ENCODE measurements at regions not wholly inside any gene's neighbourhood (a gene's known extent, or its start where the extent isn't known, plus 50 kb on each side); places are given as distances from the start of the nearest gene placed in this dataset.
"Not testable (repeated sequence)": the region's sequence is repeated elsewhere in the genome, so short reads cannot be mapped to it uniquely, and the experiment has no call there.

DNA sequence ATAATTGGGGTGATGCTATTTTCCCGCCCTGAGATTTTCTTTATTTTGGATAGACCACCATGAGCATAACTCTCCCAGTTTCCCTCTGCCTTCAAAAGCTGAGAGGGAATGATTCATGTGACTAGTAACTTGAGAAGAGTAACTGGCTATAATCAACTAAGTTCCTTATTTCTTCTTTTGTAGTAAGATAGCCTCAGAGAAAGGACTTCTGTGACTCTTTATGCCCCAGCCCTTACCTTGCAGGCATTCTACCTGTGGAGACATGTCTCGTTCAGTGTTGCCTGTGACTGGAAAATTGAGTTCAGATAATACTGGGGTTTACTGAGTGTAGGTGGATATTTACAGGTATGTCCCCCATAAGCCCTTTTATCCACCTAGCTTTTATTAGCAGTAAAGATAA, 715.4 kb upstream of the HS3ST1 start:
- no peak for DNase-seq

DNA sequence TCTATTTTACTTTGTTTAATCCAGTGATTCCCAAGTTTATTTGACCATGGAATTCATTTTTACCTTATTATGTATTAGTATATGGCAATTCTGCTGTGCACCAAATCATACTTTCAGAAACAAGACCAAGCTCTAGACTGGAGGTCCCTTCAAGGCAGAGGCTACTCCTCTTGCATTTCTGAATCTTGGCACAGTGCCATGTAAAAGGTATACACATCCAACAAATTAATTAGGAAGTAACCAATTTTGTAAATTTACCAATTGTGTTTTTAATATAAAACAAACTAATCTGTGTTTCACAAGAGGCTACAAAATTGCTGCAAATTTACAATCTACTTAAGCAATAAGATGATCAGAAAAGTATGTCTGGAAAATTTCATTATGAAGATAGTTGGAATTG, 712.2 kb upstream of the HS3ST1 start:
- DNase-seq: no peak

DNA sequence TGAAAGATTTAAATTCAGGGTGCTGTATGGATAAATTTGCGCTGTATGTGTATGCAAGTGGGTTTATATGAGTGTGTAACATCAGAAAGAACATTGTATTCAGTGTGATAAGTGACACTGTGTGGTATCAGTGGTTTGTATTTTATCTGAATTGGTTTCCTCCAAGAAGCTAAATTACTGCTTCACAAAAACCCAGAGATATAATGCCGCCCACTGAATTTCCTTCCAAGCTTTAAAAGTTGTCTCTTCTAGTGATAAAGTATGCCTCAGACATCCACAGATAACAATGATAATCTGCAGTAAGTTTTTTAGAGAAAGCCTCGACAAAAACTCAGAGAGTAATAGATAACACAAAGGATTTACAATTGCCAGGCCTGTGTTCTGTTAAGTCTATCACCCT, 710.6 kb upstream of the HS3ST1 start:
- DNase-seq: no peak

DNA sequence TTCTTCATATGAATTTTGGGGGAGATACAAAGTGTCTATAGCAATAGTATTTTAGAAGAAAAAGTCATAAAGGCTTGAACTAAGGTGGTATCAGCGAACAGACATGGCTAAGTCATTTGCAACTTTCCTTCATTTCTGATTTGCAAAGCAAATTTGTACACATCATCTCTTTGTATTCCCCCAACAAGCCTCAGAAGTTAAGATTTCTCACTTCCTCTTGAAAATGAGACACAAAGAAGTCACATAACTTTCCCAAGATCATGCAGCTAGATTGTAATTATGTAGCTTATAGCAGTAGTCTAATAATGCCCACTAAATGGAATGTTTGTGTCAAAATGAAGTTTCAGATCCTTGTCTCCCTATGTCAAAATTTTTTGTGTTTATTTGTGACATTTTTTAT, 709.8 kb upstream of the HS3ST1 start:
- DNase-seq: no peak

DNA sequence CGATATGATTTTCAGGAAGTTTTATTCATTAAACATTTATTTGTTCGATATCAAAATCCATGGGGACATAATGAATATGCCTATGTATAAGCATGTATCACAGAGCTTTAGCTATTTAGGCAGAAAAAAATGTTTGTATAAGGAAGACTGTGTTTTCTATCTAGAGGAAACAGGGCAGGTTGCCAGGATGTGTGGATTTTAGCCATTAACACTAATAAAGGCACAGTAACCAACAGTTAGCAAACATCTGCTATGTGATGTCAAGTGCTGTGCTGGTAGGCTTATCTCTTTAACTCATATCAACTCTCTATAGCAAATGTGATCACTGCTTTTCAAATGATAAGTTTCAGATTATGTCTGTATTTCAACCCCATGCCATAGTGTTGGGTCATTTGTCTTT, 708.9 kb upstream of the HS3ST1 start:
- no peak for DNase-seq

DNA sequence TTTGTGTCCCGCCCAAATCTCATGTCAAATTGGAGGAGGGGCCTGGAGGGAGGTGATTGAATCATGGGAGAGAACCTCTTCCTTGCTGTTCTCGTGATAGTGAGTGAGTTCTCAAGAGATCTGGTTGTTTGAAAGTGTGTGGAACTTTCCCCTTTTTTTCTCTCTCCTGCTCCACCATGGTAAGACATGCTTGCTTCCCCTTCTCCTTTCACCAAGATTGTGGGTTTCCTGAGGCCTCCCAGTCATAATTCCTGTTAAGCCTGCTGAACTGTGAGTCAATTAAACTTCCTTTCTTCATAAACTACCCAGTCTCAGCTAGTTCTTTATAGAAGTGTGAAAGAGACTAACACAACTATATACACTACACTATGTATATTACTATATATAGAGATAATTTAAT, 697.8 kb upstream of the HS3ST1 start:
- DNase-seq: peak in 1 of 2 donors; percentile 7

DNA sequence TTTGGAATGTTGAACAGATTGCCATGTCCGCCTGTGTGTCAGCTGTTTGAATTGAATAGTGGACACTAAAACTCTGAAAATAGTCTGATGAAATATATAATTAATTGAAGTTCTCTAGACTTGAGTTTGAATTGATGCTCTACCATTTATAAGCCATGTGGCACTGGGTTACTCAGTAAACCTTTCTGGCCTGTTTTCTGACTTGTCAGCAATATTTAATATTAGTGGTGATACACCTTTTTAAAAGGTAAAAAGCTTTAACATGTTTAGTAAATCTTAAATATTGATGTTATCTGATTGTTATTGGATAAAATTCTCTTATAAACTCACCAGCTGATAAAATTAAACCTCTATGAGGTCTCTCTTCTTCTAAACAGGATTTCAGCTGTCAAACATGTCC, 695.4 kb upstream of the HS3ST1 start:
- no peak for DNase-seq

DNA sequence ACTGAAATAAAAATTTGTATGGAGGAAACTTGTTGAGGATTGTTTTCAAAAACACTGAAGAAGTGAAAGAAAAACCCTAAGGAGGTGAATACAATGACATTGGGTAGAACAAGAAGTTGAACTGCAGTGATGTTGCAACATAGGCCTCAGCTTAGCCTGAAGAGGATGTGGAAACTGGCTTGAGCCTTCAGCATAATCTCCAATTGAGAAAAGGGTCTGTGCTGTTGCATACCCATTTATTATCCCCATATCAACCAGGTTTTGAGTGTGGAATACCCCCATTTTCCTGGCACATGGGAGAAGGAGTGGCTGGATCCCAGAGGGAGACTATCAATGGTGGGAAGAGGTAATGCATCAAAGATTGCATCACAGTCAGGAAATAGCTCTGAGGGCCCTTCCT, 695.0 kb upstream of the HS3ST1 start:
- DNase-seq: peak in 1 of 2 donors; percentile 17

DNA sequence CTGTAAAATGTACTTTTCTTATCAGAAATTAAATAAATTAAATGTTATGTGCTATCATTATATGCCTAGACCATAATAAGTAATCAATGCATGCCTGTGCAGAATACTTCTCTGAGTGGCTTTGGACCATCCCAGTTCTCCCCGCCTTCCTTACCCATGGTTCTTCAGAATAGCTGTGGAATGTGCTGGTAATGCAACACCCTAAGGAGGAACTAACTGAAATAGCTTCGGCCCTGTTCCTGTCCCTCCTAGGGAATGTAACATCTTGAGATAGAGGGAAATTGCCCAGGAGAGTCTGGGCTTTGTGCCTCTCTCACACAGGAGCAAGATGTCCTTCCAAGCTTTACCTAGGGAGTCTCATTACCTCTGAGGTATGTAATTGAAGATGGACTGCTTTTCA, 693.6 kb upstream of the HS3ST1 start:
- no peak for DNase-seq

DNA sequence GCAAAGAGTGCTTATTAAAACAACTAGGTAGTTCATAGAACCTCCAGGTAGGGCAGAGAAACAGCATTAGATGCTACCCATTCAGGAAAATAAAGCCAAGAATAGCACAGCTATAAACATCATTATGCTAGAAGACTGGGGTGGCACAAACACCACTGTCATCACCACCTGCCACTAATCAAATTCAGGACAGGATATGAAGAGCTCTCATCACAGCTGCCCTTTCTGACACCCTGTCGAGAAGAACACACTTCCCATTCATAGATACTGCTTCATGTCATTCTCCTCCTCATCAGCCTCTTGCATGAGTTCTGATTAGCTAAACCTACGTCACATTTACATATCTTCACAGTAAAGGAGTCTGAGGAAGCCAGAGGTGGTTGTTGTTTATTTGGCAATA, 692.3 kb upstream of the HS3ST1 start:
- no peak for DNase-seq

DNA sequence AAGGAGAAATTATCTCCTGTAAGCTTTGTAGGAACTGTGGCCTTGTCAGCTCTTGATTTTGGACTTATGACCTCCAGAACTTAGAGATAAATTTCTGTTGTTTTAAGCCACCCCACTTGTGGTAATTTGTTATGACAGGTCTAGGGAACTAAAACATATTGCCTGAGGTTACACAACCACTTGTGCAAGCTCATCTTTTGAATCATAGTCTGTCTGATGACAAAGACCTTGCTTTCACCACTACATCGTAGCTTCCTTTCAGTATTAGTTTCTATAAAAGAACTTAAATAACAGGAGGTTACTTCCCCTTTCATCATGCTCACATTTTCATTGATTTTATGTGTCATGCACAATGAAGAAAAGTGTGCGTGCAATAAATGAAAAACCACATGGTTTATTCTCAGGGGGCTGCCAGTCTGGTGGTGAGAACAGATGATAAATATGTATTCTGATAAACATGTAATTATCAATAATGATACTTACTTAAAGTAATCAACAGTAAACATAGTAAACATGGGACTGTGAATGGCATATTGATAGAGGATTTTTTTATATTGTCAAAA, 690.0 kb upstream of the HS3ST1 start:
- no peak for DNase-seq

DNA sequence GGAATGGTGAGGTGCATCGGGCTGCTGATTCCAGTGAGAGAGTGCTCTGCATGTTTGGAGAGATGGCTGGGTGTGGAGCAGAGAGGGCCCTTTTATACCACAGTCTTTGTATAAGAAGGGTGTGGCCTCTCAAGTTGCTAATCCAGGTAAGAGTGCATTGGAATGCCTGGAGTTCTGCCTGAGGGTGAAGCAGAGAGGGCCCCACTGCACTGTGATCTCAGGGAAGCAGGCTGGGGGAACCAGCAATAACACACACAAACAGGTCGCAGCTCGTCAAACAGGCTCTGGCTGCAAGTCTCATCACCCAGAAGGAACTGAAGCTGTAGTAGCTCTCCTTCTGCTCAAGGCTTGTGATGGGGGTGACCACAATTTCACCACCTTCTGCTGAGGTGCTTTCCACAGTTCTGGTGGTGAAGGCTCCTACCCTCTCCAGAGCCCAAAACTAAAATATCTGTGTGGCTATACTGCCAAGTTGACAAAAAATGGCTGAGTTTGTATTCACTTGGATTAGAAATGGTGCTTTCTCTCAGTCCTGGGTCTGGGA, 687.4 kb upstream of the HS3ST1 start:
- no peak for DNase-seq

DNA sequence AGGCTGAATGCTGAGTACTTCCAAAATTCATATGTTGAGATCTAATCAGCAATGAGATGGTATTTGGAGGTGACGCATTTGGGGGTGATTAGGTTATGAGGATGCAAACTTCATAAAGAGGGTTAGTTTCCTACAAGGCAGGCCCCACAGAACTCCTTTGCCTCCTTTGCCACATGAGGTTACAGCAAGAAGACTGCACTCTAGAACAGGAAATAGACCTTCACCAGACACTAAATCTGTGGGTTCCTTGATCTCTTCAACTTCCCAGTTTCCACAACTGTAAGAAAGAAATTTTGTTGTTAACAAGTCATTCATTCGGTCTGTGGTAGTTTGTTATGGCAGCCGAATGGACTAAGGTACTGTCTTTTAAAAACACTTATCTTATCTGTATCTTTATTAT, 681.9 kb upstream of the HS3ST1 start:
- DNase-seq: no peak

DNA sequence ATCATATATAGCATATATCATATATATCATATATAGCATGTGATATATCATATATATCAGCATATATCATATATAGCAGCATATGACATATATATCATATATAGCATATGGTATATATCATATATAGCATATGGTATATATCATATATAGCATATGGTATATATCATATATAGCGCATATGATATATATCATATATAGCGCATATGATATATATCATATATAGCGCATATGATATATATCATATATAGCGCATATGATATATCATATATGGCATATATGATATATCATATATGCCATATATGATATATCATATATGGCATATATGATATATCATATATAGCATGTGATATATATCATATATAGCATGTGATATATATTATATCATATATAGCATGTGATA, 680.4 kb upstream of the HS3ST1 start:
- DNase-seq: not testable (repeated sequence)

DNA sequence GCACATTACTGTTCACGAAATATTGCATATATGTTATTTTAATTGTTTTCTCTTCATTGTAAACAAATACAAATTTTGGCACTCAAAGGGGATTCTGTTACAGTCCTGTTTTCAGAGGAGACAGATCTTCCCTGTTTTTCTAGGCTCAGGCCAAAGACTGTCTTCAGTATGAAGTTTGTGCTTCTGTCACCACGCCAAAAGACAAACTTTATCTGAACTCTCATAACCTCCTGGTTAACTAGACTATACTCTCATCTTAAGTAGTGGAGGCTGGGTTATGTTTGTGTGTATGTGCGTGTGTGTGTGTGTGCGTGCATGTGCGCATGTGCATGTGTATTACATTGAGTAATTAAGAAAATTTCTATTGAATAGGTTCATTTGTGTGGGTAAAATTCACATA, 676.8 kb upstream of the HS3ST1 start:
- DNase-seq: no peak

DNA sequence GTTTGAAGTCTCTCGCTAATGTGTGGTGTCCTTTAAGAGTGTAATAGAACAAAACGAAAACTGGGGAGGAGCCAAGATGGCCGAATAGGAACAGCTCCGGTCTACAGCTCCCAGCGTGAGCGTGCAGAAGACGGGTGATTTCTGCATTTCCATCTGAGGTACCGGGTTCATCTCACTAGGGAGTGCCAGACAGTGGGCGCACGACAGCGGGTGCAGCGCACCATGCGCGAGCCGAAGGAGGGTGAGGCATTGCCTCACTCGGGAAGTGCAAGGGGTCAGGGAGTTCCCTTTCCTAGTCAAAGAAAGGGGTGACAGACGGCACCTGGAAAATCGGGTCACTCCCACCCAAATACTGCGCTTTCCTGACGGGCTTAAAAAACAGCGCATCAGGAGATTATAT, 661.2 kb upstream of the HS3ST1 start:
- not testable (repeated sequence) for DNase-seq

DNA sequence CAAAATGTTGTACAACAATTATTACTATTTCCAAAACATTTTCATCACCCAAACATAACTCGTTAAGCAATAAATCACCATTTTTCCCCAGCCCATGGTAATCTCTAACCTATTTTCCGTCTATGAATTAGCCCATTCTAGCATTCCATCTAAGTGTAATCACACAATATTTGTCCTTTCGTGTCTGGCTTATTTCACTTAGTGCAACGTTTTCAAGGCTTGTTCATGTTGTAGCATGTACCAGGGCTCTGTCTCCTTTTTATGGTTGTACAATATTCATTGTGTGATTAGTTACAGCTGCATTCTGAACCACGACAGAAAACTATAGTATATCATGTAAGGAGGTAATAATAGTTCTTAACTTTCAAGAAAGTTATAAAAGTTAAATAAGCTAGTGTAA, 656.0 kb upstream of the HS3ST1 start:
- DNase-seq: no peak

DNA sequence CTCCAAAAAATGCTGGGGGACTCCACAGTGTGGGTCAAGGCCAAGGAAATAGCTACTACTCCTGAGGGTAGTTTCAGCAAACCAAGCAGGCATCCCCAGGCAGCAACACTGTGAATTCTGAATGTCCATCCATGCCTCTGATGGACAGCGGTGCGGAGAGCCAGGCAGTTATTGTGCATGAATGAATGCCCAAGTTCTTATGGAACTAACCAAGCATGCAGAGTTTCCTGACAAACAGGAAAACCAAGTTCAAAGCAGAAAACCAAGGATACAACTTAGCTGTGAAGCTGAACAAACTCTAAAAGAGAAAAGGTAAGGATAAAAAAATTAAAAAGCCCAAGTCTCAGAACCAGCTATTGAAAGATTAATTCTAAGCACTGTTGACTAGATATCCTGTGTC, 642.6 kb upstream of the HS3ST1 start:
- no peak for DNase-seq

DNA sequence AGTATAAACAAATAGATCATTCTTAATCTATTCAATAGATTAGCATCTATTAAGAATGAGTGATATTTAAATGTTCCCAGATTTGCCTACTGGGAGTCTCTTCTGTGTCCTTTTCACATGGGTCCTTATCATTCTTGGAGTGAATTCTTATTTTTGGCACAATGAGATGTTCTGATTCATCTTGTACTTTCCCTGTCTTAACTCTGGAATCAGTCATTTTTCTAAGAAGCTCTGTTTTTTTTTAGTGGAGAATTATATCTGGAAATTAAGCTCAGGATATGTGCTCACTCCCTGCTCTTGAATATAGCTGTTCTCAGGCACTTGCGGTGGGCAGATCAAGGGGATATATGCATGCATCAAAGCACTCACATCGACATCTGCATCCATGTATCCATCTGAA, 625.3 kb upstream of the HS3ST1 start:
- no peak for DNase-seq

DNA sequence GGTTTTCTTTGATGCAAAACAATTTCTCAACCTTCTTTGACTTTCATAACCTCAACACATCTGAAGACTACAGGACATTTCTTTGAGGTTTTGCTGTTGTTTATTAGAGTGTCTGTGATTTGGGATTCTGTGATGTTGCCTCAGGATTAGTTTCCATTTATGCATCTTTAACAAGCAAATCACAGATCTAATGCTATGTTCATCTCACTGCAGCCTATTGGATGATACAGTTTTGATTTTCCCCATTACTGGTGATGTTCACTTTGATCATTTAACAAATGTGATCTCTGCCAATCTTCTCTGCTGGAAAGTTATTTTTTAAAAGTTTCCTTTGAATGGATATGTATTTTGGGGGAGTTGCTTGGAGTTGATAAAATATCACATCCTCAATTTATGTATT, 624.9 kb upstream of the HS3ST1 start:
- no peak for DNase-seq

DNA sequence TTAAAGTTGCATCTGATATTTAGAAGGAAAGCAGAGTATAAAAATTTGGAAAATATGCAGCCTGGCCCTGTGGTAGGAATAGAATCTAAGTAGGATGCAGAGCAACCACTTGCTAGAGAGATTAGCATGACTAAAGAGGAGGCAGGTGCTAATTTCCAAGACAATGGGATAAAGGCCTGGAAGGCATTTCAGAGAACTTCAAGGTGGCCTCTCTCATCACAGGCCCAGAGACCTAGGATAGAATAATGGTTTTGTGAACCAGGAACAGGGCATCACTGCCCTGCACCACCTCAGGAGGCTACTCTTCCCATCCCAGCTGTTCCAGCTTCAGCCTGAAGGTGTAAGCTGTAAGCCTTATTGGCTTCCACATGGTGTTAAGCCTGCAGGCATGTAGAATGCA, 621.7 kb upstream of the HS3ST1 start:
- no peak for DNase-seq

DNA sequence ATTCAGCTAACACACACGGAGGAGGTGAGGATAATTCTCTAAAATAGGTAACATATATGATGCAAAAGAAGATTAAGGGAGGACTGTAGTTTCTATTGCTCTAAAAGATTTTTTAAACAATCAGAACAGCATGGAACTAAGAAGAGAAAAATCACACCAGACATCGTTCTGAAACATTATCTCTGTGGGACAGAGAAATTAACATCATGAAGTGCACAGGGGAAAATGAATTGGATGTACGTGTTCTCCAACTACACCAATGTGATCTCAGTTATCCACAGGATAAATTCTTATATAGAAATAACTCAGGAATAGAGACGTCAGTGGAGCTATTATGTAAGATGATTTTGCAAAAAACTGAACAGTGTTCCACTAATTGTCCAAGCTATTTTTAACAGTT, 614.1 kb upstream of the HS3ST1 start:
- DNase-seq: no peak

DNA sequence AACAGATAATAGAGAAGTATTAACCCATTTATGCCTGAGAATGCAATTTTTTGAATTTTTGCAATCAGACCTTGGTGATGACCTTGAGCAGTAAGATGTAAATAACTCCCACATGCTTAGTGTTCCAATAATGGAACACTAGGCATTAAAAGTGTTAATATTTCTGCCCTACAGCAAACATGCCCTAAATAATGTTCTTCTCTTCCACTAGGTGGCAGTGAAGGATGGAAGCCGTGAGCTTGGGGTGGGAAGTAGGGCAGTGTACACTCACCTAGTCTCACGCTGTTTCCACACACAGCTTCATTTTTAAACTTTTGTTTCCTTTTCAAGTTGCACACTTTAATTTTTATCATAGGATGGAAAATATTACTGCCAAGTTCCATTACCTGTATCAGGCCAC, 613.1 kb upstream of the HS3ST1 start:
- DNase-seq: no peak

DNA sequence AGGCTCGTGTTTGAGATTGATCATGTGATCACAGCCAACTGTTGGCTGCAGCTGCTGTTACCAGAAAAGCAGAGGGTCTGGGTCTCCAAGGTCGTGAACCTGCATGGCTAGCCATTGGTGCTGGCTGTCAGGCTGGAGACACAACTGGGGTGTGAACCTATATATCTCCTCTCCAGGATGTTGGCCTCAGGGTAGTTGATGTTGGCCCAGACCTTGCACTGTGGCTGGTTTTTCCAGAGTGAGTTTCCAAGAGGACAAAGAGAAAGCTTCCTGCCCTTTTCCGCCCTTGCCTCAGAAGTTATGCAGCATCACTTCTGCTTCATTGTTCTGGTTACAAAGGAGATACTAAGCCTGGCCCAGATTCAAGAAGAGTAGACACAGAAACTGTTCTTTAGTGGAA, 607.8 kb upstream of the HS3ST1 start:
- no peak for DNase-seq

DNA sequence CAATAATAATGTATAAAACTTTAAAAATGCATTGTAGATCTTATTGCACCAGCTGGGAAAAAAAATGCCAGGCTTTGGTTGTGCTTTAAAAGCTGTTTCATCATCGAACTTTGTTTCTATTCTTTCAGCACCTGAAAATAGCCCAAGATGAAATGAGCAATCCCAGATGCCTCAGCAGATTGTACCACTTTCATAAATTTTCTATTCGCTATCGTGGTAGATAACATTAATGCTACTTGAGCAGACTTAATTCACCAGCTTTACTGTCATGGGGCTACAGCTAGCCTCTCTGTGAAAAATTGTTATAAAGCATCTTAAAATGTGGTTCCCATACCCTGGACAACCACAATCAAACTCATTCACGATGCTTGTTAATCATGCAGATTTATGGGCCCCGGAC, 599.6 kb upstream of the HS3ST1 start:
- no peak for DNase-seq

DNA sequence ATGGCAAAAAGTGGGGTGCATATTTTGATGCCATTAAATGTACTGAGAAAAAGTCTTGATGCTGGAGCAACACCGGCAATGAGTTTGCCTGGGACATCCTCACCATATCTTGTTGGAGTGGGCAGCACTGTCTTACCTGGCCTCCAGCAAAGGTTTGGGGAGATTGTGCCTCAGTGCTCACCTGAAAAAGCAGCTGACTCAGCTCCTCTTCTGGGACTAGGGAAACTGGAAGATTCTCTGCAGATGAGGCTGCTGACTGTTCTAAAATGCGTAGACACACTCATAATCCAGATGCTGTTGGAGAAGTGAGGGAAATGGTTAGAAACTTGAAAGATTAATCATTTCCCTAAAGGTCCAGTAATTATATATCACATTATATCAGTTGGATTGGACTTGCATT, 593.7 kb upstream of the HS3ST1 start:
- DNase-seq: no peak

Measured in hippocampal formation (tissue), 2 donors.